DND-41 (cell line): ENCODE measurements at regions not wholly inside any gene's neighbourhood (a gene's known extent, or its start where the extent isn't known, plus 50 kb on each side); places are given as distances from the start of the nearest gene placed in this dataset.

Experiments
- ATAC-seq: fragments of 200-7000 bp; cut with Tn5 transposase; 3 replicates; pipeline ENCODE4 v1.9.1; 2021; ENCODE audit warnings: low read depth; ENCODE audit not compliant: insufficient read depth
- DNase-seq: peaks from one replicate; pipeline ENCODE4 v3.0.0-alpha.2; 2020
- H2AFZ ChIP-seq: 2 replicates; pipeline ENCODE4 v1.6.0; 2012; ENCODE audit warnings: low read depth, low read length
- H3K27ac ChIP-seq: 2 replicates; pipeline ENCODE4 v1.5.1; 2012; ENCODE audit warnings: low read length, inconsistent platforms
- H3K27me3 ChIP-seq: fragments of 200-600 bp; sonication (generic); 2 replicates; pipeline ENCODE4 v1.6.0; 2012; ENCODE audit warnings: low read length, mild to moderate bottlenecking, inconsistent platforms; ENCODE audit not compliant: insufficient read depth, poor library complexity
- H3K36me3 ChIP-seq: 2 replicates; pipeline ENCODE4 v1.5.1; 2012; ENCODE audit warnings: low read length, inconsistent platforms; ENCODE audit not compliant: insufficient read depth
- H3K4me1 ChIP-seq: 2 replicates; pipeline ENCODE4 v1.5.1; 2012; ENCODE audit warnings: mild to moderate bottlenecking, low read length; ENCODE audit not compliant: insufficient read depth
- H3K4me2 ChIP-seq: 2 replicates; pipeline ENCODE4 v1.6.0; 2012; ENCODE audit warnings: mild to moderate bottlenecking, moderate library complexity, low read length, inconsistent platforms; ENCODE audit not compliant: insufficient read depth
- H3K4me3 ChIP-seq, 2 experiments: fragments of 200-600 bp in 1 of 2; shearing (Covaris generic) in 1 of 2; 2 replicates each; pipeline ENCODE4 v1.5.1; 2012 to 2016; ENCODE audit warnings: inconsistent platforms in 2 of 2, low read length in 2 of 2, mild to moderate bottlenecking in 2 of 2, low read depth in 1 of 2, moderate library complexity in 1 of 2
- H3K79me2 ChIP-seq: 2 replicates; pipeline ENCODE4 v1.6.0; 2012; ENCODE audit warnings: low read length, inconsistent platforms; ENCODE audit not compliant: insufficient read depth
- H3K9ac ChIP-seq: 2 replicates; pipeline ENCODE4 v1.6.0; 2012; ENCODE audit warnings: low read depth, mild to moderate bottlenecking, inconsistent platforms, low read length, moderate library complexity
- H3K9me3 ChIP-seq: 2 replicates; pipeline ENCODE4 v1.5.1; 2012; ENCODE audit warnings: low read length, moderate library complexity, mild to moderate bottlenecking, inconsistent platforms; ENCODE audit not compliant: insufficient read depth, severe bottlenecking
- H4K20me1 ChIP-seq: 2 replicates; pipeline ENCODE4 v1.6.0; 2012; ENCODE audit warnings: low read length; ENCODE audit not compliant: insufficient read depth
- EZH2 ChIP-seq: IDR thresholded peaks from 3 replicates; pipeline ENCODE4 v1.6.1; 2012; ENCODE audit warnings: borderline replicate concordance, low read depth, mild to moderate bottlenecking, moderate library complexity, low read length, inconsistent platforms; ENCODE audit not compliant: severe bottlenecking
- TF ChIP-seq, protein P1 (sequence below): IDR thresholded peaks from 2 replicates; pipeline ENCODE4 v1.5.1; 2012; ENCODE audit warnings: borderline replicate concordance, low read length, moderate library complexity, mild to moderate bottlenecking; ENCODE audit not compliant: poor library complexity, severe bottlenecking; ENCODE audit errors: extremely low read depth

DNA sequence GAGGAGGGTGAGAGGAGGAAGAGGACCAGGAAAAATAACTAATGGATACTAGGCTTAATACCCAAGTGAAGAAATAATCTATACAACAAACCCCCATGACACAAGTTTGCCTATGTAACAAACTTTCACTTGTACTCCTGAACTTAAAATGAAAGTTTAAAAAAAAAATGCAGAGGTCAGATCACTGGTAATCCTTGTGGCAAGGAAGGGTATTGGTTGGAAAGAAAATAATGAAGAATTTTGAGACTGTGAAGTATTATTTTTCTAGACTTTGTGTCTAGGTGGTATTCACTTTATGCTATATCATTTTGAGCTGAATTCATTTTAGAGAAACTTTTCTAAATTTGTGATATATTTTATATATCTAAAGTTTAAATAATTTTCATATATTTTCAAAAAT, 547.5 kb downstream of the MMUT start:
- DNase-seq (no peak), ATAC-seq (no peak)
- no peak overlapping the region for H3K27ac ChIP-seq
- no peak overlapping the region for H3K9ac ChIP-seq
- no peaks in the 10 kb centered on the region for H3K36me3 ChIP-seq
- H3K4me3 ChIP-seq: no peak overlapping the region
- no peaks in the 10 kb centered on the region for H4K20me1 ChIP-seq
- no peaks in the 10 kb centered on the region for H3K27me3 ChIP-seq
- no peak overlapping the region for H3K4me2 ChIP-seq
- H3K9me3 ChIP-seq: no peaks in the 10 kb centered on the region
- no peaks in the 10 kb centered on the region for H3K79me2 ChIP-seq
- TF ChIP-seq, protein P1, sequence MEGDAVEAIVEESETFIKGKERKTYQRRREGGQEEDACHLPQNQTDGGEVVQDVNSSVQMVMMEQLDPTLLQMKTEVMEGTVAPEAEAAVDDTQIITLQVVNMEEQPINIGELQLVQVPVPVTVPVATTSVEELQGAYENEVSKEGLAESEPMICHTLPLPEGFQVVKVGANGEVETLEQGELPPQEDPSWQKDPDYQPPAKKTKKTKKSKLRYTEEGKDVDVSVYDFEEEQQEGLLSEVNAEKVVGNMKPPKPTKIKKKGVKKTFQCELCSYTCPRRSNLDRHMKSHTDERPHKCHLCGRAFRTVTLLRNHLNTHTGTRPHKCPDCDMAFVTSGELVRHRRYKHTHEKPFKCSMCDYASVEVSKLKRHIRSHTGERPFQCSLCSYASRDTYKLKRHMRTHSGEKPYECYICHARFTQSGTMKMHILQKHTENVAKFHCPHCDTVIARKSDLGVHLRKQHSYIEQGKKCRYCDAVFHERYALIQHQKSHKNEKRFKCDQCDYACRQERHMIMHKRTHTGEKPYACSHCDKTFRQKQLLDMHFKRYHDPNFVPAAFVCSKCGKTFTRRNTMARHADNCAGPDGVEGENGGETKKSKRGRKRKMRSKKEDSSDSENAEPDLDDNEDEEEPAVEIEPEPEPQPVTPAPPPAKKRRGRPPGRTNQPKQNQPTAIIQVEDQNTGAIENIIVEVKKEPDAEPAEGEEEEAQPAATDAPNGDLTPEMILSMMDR: no peak
- no peak for TF ChIP-seq EZH2
- no peaks in the 10 kb centered on the region for H3K4me1 ChIP-seq
- H2AFZ ChIP-seq: no peak overlapping the region

GRCh38 chr6:48912503-48912902, 550.5 kb downstream of the MMUT start:
- DNase-seq (no peak), ATAC-seq (no peak)
- Histone ChIP-seq H3K27ac (no peak overlapping the region), H3K4me3 (no peak overlapping the region), H3K9me3 (no peaks in the 10 kb centered on the region), H3K36me3 (no peaks in the 10 kb centered on the region), H2AFZ (no peak overlapping the region), H3K4me1 (no peaks in the 10 kb centered on the region), H3K27me3 (no peaks in the 10 kb centered on the region), H4K20me1 (no peaks in the 10 kb centered on the region), H3K4me2 (no peak overlapping the region), H3K9ac (no peak overlapping the region), H3K79me2 (no peaks in the 10 kb centered on the region)
- TF ChIP-seq, protein P1: no peak
- TF ChIP-seq EZH2: no peak

- Histone ChIP-seq H4K20me1 (no peaks in the 10 kb centered on the region), H3K4me3 (no peak overlapping the region), H3K4me1 (no peaks in the 10 kb centered on the region), H3K27ac (no peak overlapping the region), H3K27me3 (no peaks in the 10 kb centered on the region), H2AFZ (no peak overlapping the region), H3K9ac (no peak overlapping the region), H3K36me3 (no peaks in the 10 kb centered on the region), H3K79me2 (no peaks in the 10 kb centered on the region), H3K9me3 (no peaks in the 10 kb centered on the region), H3K4me2 (no peak overlapping the region)
- no peak for DNase-seq
- ATAC-seq: no peak
- TF ChIP-seq EZH2: no peak
- TF ChIP-seq, protein P1: no peak
These were observed 558.2 kb downstream of the MMUT start for GRCh38 chr6:48904809-48905208.

DNA sequence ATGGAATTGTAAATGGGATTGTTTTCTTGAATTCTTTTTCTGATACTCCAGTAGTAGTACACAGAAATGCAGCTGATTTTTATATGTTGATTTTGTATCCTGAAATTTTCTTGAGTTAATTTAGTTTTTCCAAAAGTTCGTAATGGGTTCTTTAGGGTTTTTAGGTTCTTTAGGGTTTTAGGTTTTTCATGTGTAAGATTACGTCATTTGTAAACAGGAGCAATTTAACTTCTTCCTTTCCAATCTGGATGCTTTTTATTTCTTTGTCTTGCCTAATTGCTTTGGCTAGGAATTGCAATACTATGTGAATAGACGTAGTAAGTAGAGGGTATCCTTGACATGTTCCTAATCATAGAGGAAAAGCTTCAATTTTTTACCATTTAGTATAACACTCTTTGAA, 568.6 kb downstream of the MMUT start:
- Histone ChIP-seq H3K79me2 (no peaks in the 10 kb centered on the region), H3K27me3 (no peaks in the 10 kb centered on the region), H3K4me3 (no peak overlapping the region), H3K36me3 (no peaks in the 10 kb centered on the region), H3K9ac (no peak overlapping the region), H2AFZ (no peak overlapping the region), H3K9me3 (no peaks in the 10 kb centered on the region), H4K20me1 (no peaks in the 10 kb centered on the region), H3K4me2 (no peak overlapping the region), H3K4me1 (no peaks in the 10 kb centered on the region), H3K27ac (no peak overlapping the region)
- no peak for ATAC-seq
- DNase-seq: no peak
- TF ChIP-seq, protein P1: no peak
- TF ChIP-seq EZH2: no peak
